A673 (cell line): ENCODE measurements at regions not wholly inside any gene's neighbourhood (a gene's known extent, or its start where the extent isn't known, plus 50 kb on each side); places are given as distances from the start of the nearest gene placed in this dataset.

Source experiments
- BruUV-seq: library from RNA; stranded (reverse); fragments of 400-500 nt; replicated peaks from 2 replicates; lab custom pipeline; 2021; lab: Mats Ljungman, UMichigan
- CTCF ChIA-PET: fragments of 300-600 bp; sonication (Branson Sonifier 250); formaldehyde crosslinking; loops from one replicate; lab custom pipeline; 2022; ENCODE audit warnings: antibody characterized with exemption; lab: Charles Lee
- POLR2A ChIA-PET: fragments of 300-600 bp; sonication (Branson Sonifier 250); formaldehyde crosslinking; loops from one replicate; lab custom pipeline; 2022; ENCODE audit warnings: antibody characterized with exemption; ENCODE audit not compliant: low non-redundant PET; lab: Charles Lee
- DNase-seq: peaks from one replicate; pipeline ENCODE4 v3.0.0-alpha.2; 2015; ENCODE audit warnings: low spot score
- H3K27ac ChIP-seq: fragments of 200-600 bp; sonication (generic); 2 replicates; pipeline ENCODE4 v1.5.1; 2016; ENCODE audit warnings: mixed run types, low read depth, mild to moderate bottlenecking, mixed read lengths, antibody characterized with exemption, low read length; ENCODE audit not compliant: poor library complexity, severe bottlenecking
- H3K27me3 ChIP-seq: fragments of 200-600 bp; sonication (generic); replicated peaks from 2 replicates; pipeline ENCODE4 v1.6.1; 2017; ENCODE audit warnings: mixed run types, low read depth, mild to moderate bottlenecking, mixed read lengths, antibody characterized with exemption, low read length; ENCODE audit not compliant: insufficient read depth, poor library complexity
- H3K36me3 ChIP-seq: fragments of 200-600 bp; sonication (generic); 2 replicates; pipeline ENCODE4 v1.6.1; 2016; ENCODE audit warnings: mixed run types, mild to moderate bottlenecking, mixed read lengths, antibody characterized with exemption, low read length; ENCODE audit not compliant: insufficient read depth, poor library complexity, severe bottlenecking
- H3K4me1 ChIP-seq: fragments of 200-600 bp; sonication (generic); 2 replicates; pipeline ENCODE4 v1.6.1; 2017; ENCODE audit warnings: mixed run types, mild to moderate bottlenecking, mixed read lengths, antibody characterized with exemption, low read length; ENCODE audit not compliant: insufficient read depth, poor library complexity, severe bottlenecking
- H3K4me3 ChIP-seq: fragments of 200-600 bp; sonication (generic); 2 replicates; pipeline ENCODE4 v1.5.1; 2016; ENCODE audit warnings: low read depth, mixed run types, mild to moderate bottlenecking, mixed read lengths, low read length; ENCODE audit not compliant: poor library complexity, severe bottlenecking
- H3K9me3 ChIP-seq: fragments of 200-600 bp; sonication (generic); 2 replicates; pipeline ENCODE4 v1.6.1; 2016; ENCODE audit warnings: mixed run types, low read depth, mild to moderate bottlenecking, mixed read lengths, antibody characterized with exemption, low read length; ENCODE audit not compliant: poor library complexity, severe bottlenecking
- EZH2 ChIP-seq: fragments of 200-600 bp; sonication (generic); IDR thresholded peaks from 2 replicates; pipeline ENCODE4 v1.6.1; 2017; ENCODE audit warnings: borderline replicate concordance, low read depth, mild to moderate bottlenecking, mixed read lengths, antibody characterized with exemption, low read length; ENCODE audit not compliant: poor library complexity, severe bottlenecking
- intact Hi-C: fragments of 100-400 bp; cut with micrococcal nuclease; formaldehyde crosslinking; loops from one replicate; pipeline ENCODE4 v1.10.0; 2022; ENCODE audit not compliant: unreplicated experiment
- TF ChIP-seq, protein P1 (sequence below): fragments of 300-800, 200-600 bp; sonication (generic); conservative IDR thresholded peaks from 2 replicates; pipeline ENCODE4 v1.5.1; 2017; ENCODE audit warnings: low read depth, mild to moderate bottlenecking, antibody characterized with exemption, low read length, moderate library complexity, mixed read lengths

DNA sequence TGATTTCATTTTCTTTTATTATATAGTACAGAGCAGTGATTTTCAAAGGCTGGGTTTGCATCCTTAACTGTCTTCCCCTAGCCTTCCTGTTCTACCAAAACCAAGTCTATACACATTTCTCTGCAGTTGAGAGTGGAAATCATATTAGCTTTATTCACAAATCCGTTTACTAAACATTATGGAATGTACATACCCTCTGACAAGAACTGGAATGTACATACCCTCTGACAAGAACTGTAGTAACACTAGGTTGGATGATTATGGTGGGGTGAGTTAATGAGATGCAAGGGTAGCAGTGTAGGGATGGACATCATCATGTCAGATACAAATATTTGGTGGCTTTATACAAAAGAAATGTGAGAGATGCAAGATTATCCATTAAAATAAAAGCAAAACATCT lies 154.8 kb downstream of the CYB561 start:
- no peak for TF ChIP-seq EZH2
- TF ChIP-seq, protein P1, sequence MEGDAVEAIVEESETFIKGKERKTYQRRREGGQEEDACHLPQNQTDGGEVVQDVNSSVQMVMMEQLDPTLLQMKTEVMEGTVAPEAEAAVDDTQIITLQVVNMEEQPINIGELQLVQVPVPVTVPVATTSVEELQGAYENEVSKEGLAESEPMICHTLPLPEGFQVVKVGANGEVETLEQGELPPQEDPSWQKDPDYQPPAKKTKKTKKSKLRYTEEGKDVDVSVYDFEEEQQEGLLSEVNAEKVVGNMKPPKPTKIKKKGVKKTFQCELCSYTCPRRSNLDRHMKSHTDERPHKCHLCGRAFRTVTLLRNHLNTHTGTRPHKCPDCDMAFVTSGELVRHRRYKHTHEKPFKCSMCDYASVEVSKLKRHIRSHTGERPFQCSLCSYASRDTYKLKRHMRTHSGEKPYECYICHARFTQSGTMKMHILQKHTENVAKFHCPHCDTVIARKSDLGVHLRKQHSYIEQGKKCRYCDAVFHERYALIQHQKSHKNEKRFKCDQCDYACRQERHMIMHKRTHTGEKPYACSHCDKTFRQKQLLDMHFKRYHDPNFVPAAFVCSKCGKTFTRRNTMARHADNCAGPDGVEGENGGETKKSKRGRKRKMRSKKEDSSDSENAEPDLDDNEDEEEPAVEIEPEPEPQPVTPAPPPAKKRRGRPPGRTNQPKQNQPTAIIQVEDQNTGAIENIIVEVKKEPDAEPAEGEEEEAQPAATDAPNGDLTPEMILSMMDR: no peak
- no peaks in the 10 kb centered on the region for H3K36me3 ChIP-seq
- no peaks in the 10 kb centered on the region for H3K4me1 ChIP-seq
- ChIA-PET POLR2A (no interaction called here), CTCF (no interaction called here)
- intact Hi-C loops: no loop called here
- BruUV-seq: no TSS peak
- peaks cover 9% of the 10 kb centered on the region for H3K9me3 ChIP-seq
- no peaks in the 10 kb centered on the region for H3K27me3 ChIP-seq
- no peak overlapping the region for H3K27ac ChIP-seq
- no peak for DNase-seq
- H3K4me3 ChIP-seq: no peak overlapping the region

DNA sequence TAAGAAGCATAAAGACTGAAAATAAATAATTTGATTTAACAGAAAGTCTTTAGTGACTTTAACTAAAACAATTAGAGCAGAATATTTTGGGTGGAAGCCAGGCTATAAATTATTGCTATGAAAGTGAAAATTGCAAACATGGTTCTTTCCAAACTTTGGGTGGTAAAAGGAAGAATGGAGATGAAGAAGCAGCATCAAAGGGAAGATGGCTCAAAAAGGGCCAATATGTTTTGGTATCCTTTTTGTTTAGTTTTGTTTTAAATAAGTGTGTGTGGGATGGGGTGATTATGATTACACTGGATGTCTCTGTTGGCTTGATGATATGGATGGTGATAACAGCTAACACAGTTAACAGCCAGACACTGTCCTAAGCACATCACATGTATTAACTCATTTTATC lies 153.7 kb downstream of the CYB561 start:
- no peaks in the 10 kb centered on the region for H3K36me3 ChIP-seq
- no peak for DNase-seq
- intact Hi-C loops: no loop called here
- POLR2A ChIA-PET: no interaction called here
- H3K4me1 ChIP-seq: no peaks in the 10 kb centered on the region
- CTCF ChIA-PET: no interaction called here
- TF ChIP-seq, protein P1: no peak
- TF ChIP-seq EZH2: no peak
- H3K27me3 ChIP-seq: no peaks in the 10 kb centered on the region
- no peaks in the 10 kb centered on the region for H3K9me3 ChIP-seq
- H3K27ac ChIP-seq: no peak overlapping the region
- H3K4me3 ChIP-seq: no peak overlapping the region
- no TSS peak for BruUV-seq

DNA sequence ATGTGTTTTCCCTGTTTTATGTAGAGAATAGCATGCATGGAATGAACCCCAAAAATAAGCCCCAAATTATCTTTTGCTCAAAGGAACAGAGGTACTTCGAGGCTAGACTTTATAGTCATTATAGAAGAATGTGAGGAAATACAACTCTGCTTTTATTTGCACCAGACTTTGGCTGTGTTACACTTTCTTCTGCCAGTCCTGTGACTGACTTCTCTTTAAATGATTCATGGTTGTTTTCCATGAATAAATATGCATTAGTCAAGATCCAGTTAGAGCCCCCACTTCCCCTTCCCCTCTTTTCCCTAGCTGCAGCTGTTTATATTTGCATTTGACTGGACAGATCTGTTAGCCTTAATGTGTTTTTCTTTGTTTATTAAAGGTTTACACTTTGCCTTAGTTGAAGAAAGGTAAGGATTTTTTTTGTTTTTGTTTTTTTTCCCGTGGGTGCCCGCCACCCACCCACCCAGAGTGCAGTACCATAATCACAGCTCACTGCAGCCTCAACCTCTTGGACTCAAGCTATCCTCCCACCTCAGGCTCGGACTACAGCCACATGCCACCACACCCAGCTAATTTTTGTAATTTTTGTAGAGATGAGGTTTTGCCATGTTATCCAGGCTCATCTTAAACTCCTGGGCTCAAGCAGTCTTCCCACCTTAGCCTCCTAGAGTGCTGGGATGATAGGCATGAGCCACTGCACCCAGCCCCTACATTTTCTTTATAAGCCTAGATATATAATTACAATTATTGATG lies 152.6 kb downstream of the CYB561 start:
- Histone ChIP-seq H3K27ac (no peak overlapping the region), H3K27me3 (no peaks in the 10 kb centered on the region), H3K36me3 (no peaks in the 10 kb centered on the region), H3K4me3 (no peak overlapping the region), H3K9me3 (no peaks in the 10 kb centered on the region), H3K4me1 (no peaks in the 10 kb centered on the region)
- BruUV-seq: no TSS peak
- POLR2A ChIA-PET: interaction anchor here (0.6 kb wide), 1 partner anchor 72 kb away, joined by 4 read pairs; no protein-coding TSS in a partner anchor
- no peak for DNase-seq
- CTCF ChIA-PET: no interaction called here
- intact Hi-C loops: no loop called here
- TF ChIP-seq, protein P1: no peak
- TF ChIP-seq EZH2: no peak
